ENCODE measurements at regions not wholly inside any gene's neighbourhood (a gene's known extent, or its start where the extent isn't known, plus 50 kb on each side); places are given as distances from the start of the nearest gene placed in this dataset.

DNA sequence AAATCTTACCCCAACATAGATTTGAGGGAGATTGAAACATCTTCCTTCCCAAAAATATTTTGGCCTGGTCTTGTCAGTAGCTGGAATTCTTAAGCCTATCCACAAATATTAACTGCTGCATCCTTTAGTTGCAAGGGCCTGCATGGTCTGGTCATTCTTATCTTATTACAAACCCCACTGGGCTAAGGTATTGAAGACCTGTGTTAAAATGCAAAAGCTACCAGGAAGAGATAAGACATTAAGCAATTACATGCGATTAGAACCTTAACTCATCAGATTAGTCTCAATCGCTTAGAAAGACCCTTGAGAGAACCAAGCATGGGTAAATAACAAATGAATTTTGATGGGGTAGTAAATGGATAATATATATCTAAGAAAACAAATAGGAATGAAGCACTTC is 426.6 kb downstream of the FRK start:
- intact Hi-C loops (cut with micrococcal nuclease): no loop called here
- no peak for DNase-seq
- WGBS (ENCODE audit: insufficient coverage): no CpG with 5 or more reads among the region's 2 CpGs
- H3K4me1 Mint-ChIP-seq: no peaks in the 10 kb centered on the region
- Histone ChIP-seq H3K36me3 (replicated peaks in 1 of 2; ENCODE audit: control insufficient read depth in 1 of 2, insufficient read depth in 2 of 2, low read length in 2 of 2) (no peaks in the 10 kb centered on the region), H4K20me1 (ENCODE audit: insufficient read depth, low read length) (no peaks in the 10 kb centered on the region), H2AFZ (ENCODE audit: insufficient read depth, low read depth, low read length, poor library complexity, severe bottlenecking) (no peak overlapping the region), H3K4me3 (replicated peaks in 1 of 3; ENCODE audit: low read depth in 2 of 3, low read length in 3 of 3) (no peak overlapping the region), H3K9me3 (replicated peaks in 1 of 2; ENCODE audit: control insufficient read depth in 1 of 2, insufficient read depth in 1 of 2, low read length in 2 of 2) (no peaks in the 10 kb centered on the region), H3K4me1 (ENCODE audit: control insufficient read depth in 1 of 2, insufficient read depth in 2 of 2, low read length in 2 of 2) (no peaks in the 10 kb centered on the region), H3K9ac (ENCODE audit: insufficient read depth, low read length, poor library complexity, severe bottlenecking) (no peak overlapping the region), H3K79me2 (ENCODE audit: insufficient read depth, low read length) (no peaks in the 10 kb centered on the region), H3K27me3 (ENCODE audit: control insufficient read depth in 2 of 2, insufficient read depth in 2 of 2, low read length in 2 of 2) (no peaks in the 10 kb centered on the region), H3K4me2 (replicated peaks; ENCODE audit: extremely low read depth, low read length, poor library complexity, severe bottlenecking) (no peak overlapping the region), H3K27ac (ENCODE audit: low read depth in 1 of 2, low read length in 2 of 2) (no peak overlapping the region)
- peaks cover 0 to 3% (median under 1%) of the 10 kb centered on the region in 7 donors for H3K9me3 Mint-ChIP-seq
- no peak overlapping the region for H3K27ac Mint-ChIP-seq
- no peaks in the 10 kb centered on the region for H3K27me3 Mint-ChIP-seq (ENCODE audit: low read depth in 3 of 3)
- no peaks in the 10 kb centered on the region for H3K36me3 Mint-ChIP-seq
- TF ChIP-seq CTCF (IDR thresholded peaks at IDR 0.05): no peak
- no peak overlapping the region for H3K4me3 Mint-ChIP-seq

- Histone ChIP-seq H4K20me1 (ENCODE audit: insufficient read depth, low read length) (no peaks in the 10 kb centered on the region), H3K27ac (ENCODE audit: low read depth in 1 of 2, low read length in 2 of 2) (no peak overlapping the region), H3K27me3 (ENCODE audit: control insufficient read depth in 2 of 2, insufficient read depth in 2 of 2, low read length in 2 of 2) (no peaks in the 10 kb centered on the region), H2AFZ (ENCODE audit: insufficient read depth, low read depth, low read length, poor library complexity, severe bottlenecking) (no peak overlapping the region), H3K9ac (ENCODE audit: insufficient read depth, low read length, poor library complexity, severe bottlenecking) (no peak overlapping the region), H3K4me3 (replicated peaks in 1 of 3; ENCODE audit: low read depth in 2 of 3, low read length in 3 of 3) (no peak overlapping the region), H3K79me2 (ENCODE audit: insufficient read depth, low read length) (no peaks in the 10 kb centered on the region), H3K36me3 (replicated peaks in 1 of 2; ENCODE audit: control insufficient read depth in 1 of 2, insufficient read depth in 2 of 2, low read length in 2 of 2) (no peaks in the 10 kb centered on the region), H3K4me1 (ENCODE audit: control insufficient read depth in 1 of 2, insufficient read depth in 2 of 2, low read length in 2 of 2) (no peaks in the 10 kb centered on the region), H3K9me3 (replicated peaks in 1 of 2; ENCODE audit: control insufficient read depth in 1 of 2, insufficient read depth in 1 of 2, low read length in 2 of 2) (no peaks in the 10 kb centered on the region), H3K4me2 (replicated peaks; ENCODE audit: extremely low read depth, low read length, poor library complexity, severe bottlenecking) (no peak overlapping the region)
- Mint-ChIP-seq H3K27ac (no peak overlapping the region), H3K27me3 (ENCODE audit: low read depth in 3 of 3) (no peaks in the 10 kb centered on the region), H3K36me3 (no peaks in the 10 kb centered on the region), H3K4me1 (no peaks in the 10 kb centered on the region), H3K9me3 (peaks cover 0 to 3% (median 0%) of the 10 kb centered on the region in 7 donors), H3K4me3 (no peak overlapping the region)
- no peak for DNase-seq
- no peak for TF ChIP-seq CTCF (IDR thresholded peaks at IDR 0.05)
- intact Hi-C loops (cut with micrococcal nuclease): no loop called here
Observed at GRCh38 chr6:115631028-115631427, 429.7 kb downstream of the FRK start.
